CD8-positive, alpha-beta memory T cell (primary cell): ENCODE measurements at regions not wholly inside any gene's neighbourhood (a gene's known extent, or its start where the extent isn't known, plus 50 kb on each side); places are given as distances from the start of the nearest gene placed in this dataset.
A peak's percentile ranks its signal among the peaks of the same experiment; 100 is the strongest.
"Not testable (repeated sequence)": the region's sequence is repeated elsewhere in the genome, so short reads cannot be mapped to it uniquely, and the experiment has no call there.

Experiments
- CTCF ChIA-PET: fragments of 350-600 bp; sonication (Branson Sonifier 250); formaldehyde crosslinking; loops from one replicate; lab custom pipeline; 2021; ENCODE audit warnings: antibody characterized with exemption; lab: Charles Lee
- POLR2A ChIA-PET: fragments of 350-600 bp; sonication (Branson Sonifier 250); formaldehyde crosslinking; loops from one replicate; lab custom pipeline; 2021; ENCODE audit warnings: antibody characterized with exemption; lab: Charles Lee
- DNase-seq, 5 donors: peaks; one replicate each; pipeline versions ENCODE4 v3.0.0 to v3.0.0-alpha.2; 2020 to 2022; ENCODE audit warnings: mixed read lengths in 1 of 5
- H3K27ac ChIP-seq: one replicate; pipeline ENCODE4 v1.7.0; 2013; ENCODE audit warnings: low read depth, mild to moderate bottlenecking, low read length, moderate library complexity
- H3K27me3 ChIP-seq: 2 replicates; pipeline ENCODE4 v1.7.0; 2013; ENCODE audit warnings: low read length, mild to moderate bottlenecking; ENCODE audit not compliant: insufficient read depth, poor library complexity, severe bottlenecking
- H3K36me3 ChIP-seq: 2 replicates; pipeline ENCODE4 v1.7.0; 2013; ENCODE audit warnings: mild to moderate bottlenecking, low read length, moderate library complexity; ENCODE audit not compliant: insufficient read depth
- H3K4me1 ChIP-seq: 2 replicates; pipeline ENCODE4 v1.7.0; 2013; ENCODE audit warnings: mild to moderate bottlenecking, low read length, moderate library complexity; ENCODE audit not compliant: insufficient read depth
- H3K4me3 ChIP-seq: 2 replicates; pipeline ENCODE4 v1.7.0; 2013; ENCODE audit warnings: mild to moderate bottlenecking, low read length
- H3K9me3 ChIP-seq: 2 replicates; pipeline ENCODE4 v1.7.0; 2013; ENCODE audit warnings: mild to moderate bottlenecking, low read length
- H3K27ac Mint-ChIP-seq, 8 donors: one replicate each; pipeline ENCODE4 v1.8.0; 2020 to 2021; ENCODE audit warnings: mixed read lengths in 8 of 8, mild to moderate bottlenecking in 6 of 8, inconsistent platforms in 3 of 8, moderate library complexity in 3 of 8
- H3K27me3 Mint-ChIP-seq, 2 donors: one replicate each; pipeline ENCODE4 v1.8.0; 2020 to 2021; ENCODE audit warnings: mixed read lengths in 2 of 2, mild to moderate bottlenecking in 1 of 2, moderate library complexity in 1 of 2
- H3K36me3 Mint-ChIP-seq, 3 donors: one replicate each; pipeline ENCODE4 v1.8.0; 2020 to 2021; ENCODE audit warnings: mixed read lengths in 3 of 3, inconsistent platforms in 1 of 3, mild to moderate bottlenecking in 1 of 3
- H3K4me1 Mint-ChIP-seq, 3 donors: one replicate each; pipeline ENCODE4 v1.8.0; 2020 to 2021; ENCODE audit warnings: mixed read lengths in 3 of 3, inconsistent platforms in 1 of 3, mild to moderate bottlenecking in 1 of 3
- H3K4me3 Mint-ChIP-seq, 7 donors: one replicate each; pipeline ENCODE4 v1.8.0; 2020 to 2021; ENCODE audit warnings: mixed read lengths in 7 of 7, mild to moderate bottlenecking in 6 of 7, moderate library complexity in 4 of 7, inconsistent platforms in 2 of 7
- H3K9me3 Mint-ChIP-seq, 5 donors: one replicate each; pipeline ENCODE4 v1.8.0; 2020 to 2022; ENCODE audit warnings: mixed read lengths in 5 of 5, mild to moderate bottlenecking in 3 of 5, moderate library complexity in 2 of 5, inconsistent platforms in 1 of 5

- Mint-ChIP-seq H3K4me3 (no peak overlapping the region), H3K4me1 (no peaks in the 10 kb centered on the region), H3K36me3 (no peaks in the 10 kb centered on the region), H3K27ac (no peak overlapping the region), H3K9me3 (peaks cover 0 to 2% (median 0%) of the 10 kb centered on the region in 5 donors), H3K27me3 (peaks cover 0 to 2% of the 10 kb centered on the region in 2 donors)
- no peaks in the 10 kb centered on the region for H3K9me3 ChIP-seq
- ChIA-PET CTCF (no interaction called here), POLR2A (no interaction called here)
- H3K27ac ChIP-seq: no peak overlapping the region
- no peak overlapping the region for H3K4me3 ChIP-seq
- no peaks in the 10 kb centered on the region for H3K4me1 ChIP-seq
- H3K27me3 ChIP-seq: no peaks in the 10 kb centered on the region
- DNase-seq: no peak
- H3K36me3 ChIP-seq: no peaks in the 10 kb centered on the region
These were observed 136.2 kb downstream of the CPXCR1 start for GRCh38 chrX:88883200-88883599.

GRCh38 chrX:88886908-88887307 is 139.9 kb downstream of the CPXCR1 start:
- POLR2A ChIA-PET: no interaction called here
- no peaks in the 10 kb centered on the region for H3K36me3 ChIP-seq
- H3K4me1 ChIP-seq: no peaks in the 10 kb centered on the region
- DNase-seq: no peak
- CTCF ChIA-PET: no interaction called here
- no peaks in the 10 kb centered on the region for H3K9me3 ChIP-seq
- no peak overlapping the region for H3K27ac Mint-ChIP-seq
- no peak overlapping the region for H3K27ac ChIP-seq
- no peak overlapping the region for H3K4me3 ChIP-seq
- H3K27me3 ChIP-seq: no peaks in the 10 kb centered on the region
- no peaks in the 10 kb centered on the region for H3K36me3 Mint-ChIP-seq
- H3K27me3 Mint-ChIP-seq: no peaks in the 10 kb centered on the region
- peaks cover 0 to 15% (median 0%) of the 10 kb centered on the region in 5 donors for H3K9me3 Mint-ChIP-seq
- no peak overlapping the region for H3K4me3 Mint-ChIP-seq
- no peaks in the 10 kb centered on the region for H3K4me1 Mint-ChIP-seq

GRCh38 chrX:88903989-88904718 is 157.1 kb downstream of the CPXCR1 start:
- DNase-seq: peak in 1 of 5 donors; percentile 13
- Histone ChIP-seq H3K9me3 (no peaks in the 10 kb centered on the region), H3K36me3 (no peaks in the 10 kb centered on the region), H3K27ac (no peak overlapping the region), H3K4me3 (no peak overlapping the region), H3K4me1 (no peaks in the 10 kb centered on the region), H3K27me3 (no peaks in the 10 kb centered on the region)
- Mint-ChIP-seq H3K27ac (no peak overlapping the region), H3K4me1 (no peaks in the 10 kb centered on the region), H3K27me3 (peaks cover 0 to 1% of the 10 kb centered on the region in 2 donors), H3K4me3 (no peak overlapping the region), H3K36me3 (no peaks in the 10 kb centered on the region), H3K9me3 (peaks cover 0 to 5% (median 0%) of the 10 kb centered on the region in 5 donors)
- ChIA-PET CTCF (no interaction called here), POLR2A (no interaction called here)

- H3K27ac Mint-ChIP-seq: no peak overlapping the region
- no peak overlapping the region for H3K4me3 Mint-ChIP-seq
- ChIA-PET CTCF (no interaction called here), POLR2A (no interaction called here)
- peaks cover 0 to 1% of the 10 kb centered on the region in 2 donors for H3K27me3 Mint-ChIP-seq
- Histone ChIP-seq H3K36me3 (no peaks in the 10 kb centered on the region), H3K27me3 (no peaks in the 10 kb centered on the region), H3K27ac (no peak overlapping the region), H3K4me1 (no peaks in the 10 kb centered on the region), H3K9me3 (no peaks in the 10 kb centered on the region), H3K4me3 (no peak overlapping the region)
- peaks cover 0 to 4% (median 0%) of the 10 kb centered on the region in 5 donors for H3K9me3 Mint-ChIP-seq
- no peak for DNase-seq
- no peaks in the 10 kb centered on the region for H3K36me3 Mint-ChIP-seq
- no peaks in the 10 kb centered on the region for H3K4me1 Mint-ChIP-seq
These were observed 161.0 kb downstream of the CPXCR1 start for GRCh38 chrX:88908056-88908455.

- Mint-ChIP-seq H3K4me1 (no peaks in the 10 kb centered on the region), H3K27me3 (no peaks in the 10 kb centered on the region), H3K36me3 (no peaks in the 10 kb centered on the region), H3K4me3 (no peak overlapping the region), H3K27ac (no peak overlapping the region), H3K9me3 (peaks cover 0 to 5% (median 3%) of the 10 kb centered on the region in 5 donors)
- CTCF ChIA-PET: no interaction called here
- no peak overlapping the region for H3K27ac ChIP-seq
- no peaks in the 10 kb centered on the region for H3K36me3 ChIP-seq
- no peak for DNase-seq
- POLR2A ChIA-PET: no interaction called here
- no peaks in the 10 kb centered on the region for H3K4me1 ChIP-seq
- no peaks in the 10 kb centered on the region for H3K9me3 ChIP-seq
- H3K4me3 ChIP-seq: no peak overlapping the region
- H3K27me3 ChIP-seq: no peaks in the 10 kb centered on the region
These were observed 190.6 kb downstream of the CPXCR1 start for GRCh38 chrX:88937616-88938015.

GRCh38 chrX:88940904-88941303 is 193.9 kb downstream of the CPXCR1 start:
- Histone ChIP-seq H3K4me3 (no peak overlapping the region), H3K27me3 (no peaks in the 10 kb centered on the region), H3K4me1 (no peaks in the 10 kb centered on the region), H3K27ac (no peak overlapping the region), H3K36me3 (no peaks in the 10 kb centered on the region), H3K9me3 (no peaks in the 10 kb centered on the region)
- Mint-ChIP-seq H3K4me3 (no peak overlapping the region), H3K4me1 (no peaks in the 10 kb centered on the region), H3K9me3 (peaks cover 0 to 5% (median 3%) of the 10 kb centered on the region in 5 donors), H3K36me3 (no peaks in the 10 kb centered on the region), H3K27me3 (no peaks in the 10 kb centered on the region), H3K27ac (no peak overlapping the region)
- DNase-seq: no peak
- ChIA-PET CTCF (no interaction called here), POLR2A (no interaction called here)

GRCh38 chrX:88944661-88945060 is 197.6 kb downstream of the CPXCR1 start:
- no peak overlapping the region for H3K27ac ChIP-seq
- Mint-ChIP-seq H3K4me1 (no peaks in the 10 kb centered on the region), H3K4me3 (no peak overlapping the region), H3K9me3 (peaks cover 0 to 3% (median 2%) of the 10 kb centered on the region in 5 donors), H3K27ac (no peak overlapping the region), H3K27me3 (no peaks in the 10 kb centered on the region), H3K36me3 (no peaks in the 10 kb centered on the region)
- no peaks in the 10 kb centered on the region for H3K4me1 ChIP-seq
- CTCF ChIA-PET: no interaction called here
- no peak overlapping the region for H3K4me3 ChIP-seq
- no peaks in the 10 kb centered on the region for H3K27me3 ChIP-seq
- POLR2A ChIA-PET: no interaction called here
- no peaks in the 10 kb centered on the region for H3K36me3 ChIP-seq
- no peaks in the 10 kb centered on the region for H3K9me3 ChIP-seq
- no peak for DNase-seq

GRCh38 chrX:88956059-88956458 is 209.0 kb downstream of the CPXCR1 start:
- H3K36me3 ChIP-seq, H3K4me3 ChIP-seq, DNase-seq, H3K4me1 Mint-ChIP-seq, H3K4me1 ChIP-seq, H3K27me3 Mint-ChIP-seq, H3K36me3 Mint-ChIP-seq, H3K27ac ChIP-seq, POLR2A ChIA-PET, CTCF ChIA-PET, H3K27me3 ChIP-seq, H3K4me3 Mint-ChIP-seq, H3K9me3 ChIP-seq, H3K27ac Mint-ChIP-seq: not testable (repeated sequence)
- peaks cover 6 to 13% (median 10%) of the 10 kb centered on the region in 5 donors for H3K9me3 Mint-ChIP-seq
